ENCODE measurements at regions not wholly inside any gene's neighbourhood (a gene's known extent, or its start where the extent isn't known, plus 50 kb on each side); places are given as distances from the start of the nearest gene placed in this dataset.
"Not testable (repeated sequence)": the region's sequence is repeated elsewhere in the genome, so short reads cannot be mapped to it uniquely, and the experiment has no call there.

GRCh38 chr3:43838009-43838758 is 147.4 kb downstream of the ABHD5 start:
- no peak for DNase-seq (ENCODE audit: low spot score)

- DNase-seq (ENCODE audit: low spot score) = no peak
These were observed 148.1 kb downstream of the ABHD5 start for GRCh38 chr3:43838877-43839276.

- no peak for DNase-seq (ENCODE audit: low spot score)
These were observed 152.6 kb downstream of the ABHD5 start for GRCh38 chr3:43843386-43843785.

- no peak for DNase-seq (ENCODE audit: low spot score)
These were observed 154.0 kb downstream of the ABHD5 start for GRCh38 chr3:43844757-43845156.

- not testable (repeated sequence) for DNase-seq (ENCODE audit: low spot score)
These were observed 154.8 kb downstream of the ABHD5 start for GRCh38 chr3:43845553-43845952.

- DNase-seq (ENCODE audit: low spot score) = no peak
These were observed 161.3 kb downstream of the ABHD5 start for GRCh38 chr3:43852066-43852465.

GRCh38 chr3:43854283-43854682 is 163.5 kb downstream of the ABHD5 start:
- DNase-seq (ENCODE audit: low spot score) = no peak

GRCh38 chr3:43854916-43855315 is 164.2 kb downstream of the ABHD5 start:
- no peak for DNase-seq (ENCODE audit: low spot score)

GRCh38 chr3:43855674-43856299 is 165.0 kb downstream of the ABHD5 start:
- DNase-seq (ENCODE audit: low spot score) = no peak

- DNase-seq (ENCODE audit: low spot score) = no peak
These were observed 165.6 kb downstream of the ABHD5 start for GRCh38 chr3:43856351-43856750.

- DNase-seq (ENCODE audit: low spot score) = no peak
These were observed 166.0 kb downstream of the ABHD5 start for GRCh38 chr3:43856761-43857160.

GRCh38 chr3:43857361-43858293 is 166.9 kb downstream of the ABHD5 start:
- DNase-seq (ENCODE audit: low spot score) = no peak

- no peak for DNase-seq (ENCODE audit: low spot score)
These were observed 167.6 kb downstream of the ABHD5 start for GRCh38 chr3:43858294-43858701.

GRCh38 chr3:43859766-43860165 is 169.0 kb downstream of the ABHD5 start:
- DNase-seq (ENCODE audit: low spot score) = no peak

GRCh38 chr3:43861635-43862034 is 170.9 kb downstream of the ABHD5 start:
- DNase-seq (ENCODE audit: low spot score) = no peak

GRCh38 chr3:43862470-43862869 is 171.7 kb downstream of the ABHD5 start:
- DNase-seq (ENCODE audit: low spot score) = no peak

- DNase-seq (ENCODE audit: low spot score) = no peak
These were observed 172.5 kb downstream of the ABHD5 start for GRCh38 chr3:43862992-43863805.

GRCh38 chr3:43863966-43864933 is 173.5 kb downstream of the ABHD5 start:
- no peak for DNase-seq (ENCODE audit: low spot score)

GRCh38 chr3:43865351-43865750 is 174.6 kb downstream of the ABHD5 start:
- DNase-seq (ENCODE audit: low spot score) = no peak

- DNase-seq (ENCODE audit: low spot score) = no peak
These were observed 175.3 kb downstream of the ABHD5 start for GRCh38 chr3:43865887-43866528.
